ENCODE measurements at regions not wholly inside any gene's neighbourhood (a gene's known extent, or its start where the extent isn't known, plus 50 kb on each side); places are given as distances from the start of the nearest gene placed in this dataset.

DNA sequence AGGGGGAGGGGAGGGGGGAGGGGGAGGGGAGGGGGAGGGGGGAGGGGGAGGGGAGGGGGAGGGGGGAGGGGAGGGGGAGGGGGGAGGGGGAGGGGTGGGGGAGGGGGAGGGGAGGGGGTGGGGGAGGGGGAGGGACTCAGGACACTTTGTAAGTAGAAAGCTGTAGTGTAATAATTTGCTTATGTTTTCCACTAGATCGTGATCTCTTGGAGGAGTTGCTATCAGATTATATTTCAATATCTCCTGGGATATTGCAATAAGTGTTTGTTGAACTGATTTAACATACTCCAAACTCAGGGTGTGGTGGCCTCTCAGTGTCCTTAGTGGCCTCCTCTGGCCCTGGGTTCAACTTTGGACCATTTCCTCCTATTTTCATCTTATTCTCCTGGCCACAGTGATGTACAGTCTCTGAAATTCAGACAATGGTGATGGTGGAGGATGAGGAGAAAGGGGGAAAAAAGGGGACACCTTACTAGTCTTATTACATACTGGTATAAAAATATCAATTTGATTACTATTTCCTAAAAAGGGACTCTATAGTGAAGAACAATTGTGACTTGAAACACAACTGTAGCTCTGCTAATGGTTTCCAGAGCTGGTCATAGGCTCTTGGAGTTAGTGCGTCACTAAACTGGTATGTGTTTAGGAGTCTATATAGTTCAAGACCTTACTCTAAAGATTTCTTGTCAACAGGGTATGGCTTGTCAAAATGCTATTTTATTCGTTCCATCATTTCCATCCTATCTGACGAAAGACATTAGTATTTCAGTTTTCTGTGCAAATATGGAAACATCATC is 89.6 kb downstream of the DDX1 start:
- intact Hi-C loops (cut with micrococcal nuclease): no loop called here
- no peaks in the 10 kb centered on the region for H3K4me1 Mint-ChIP-seq (ENCODE audit: low read depth)
- DNase-seq (no peak), ATAC-seq (no peak)
- no peak overlapping the region for H3K4me3 Mint-ChIP-seq
- no peak for TF ChIP-seq CTCF (IDR thresholded peaks at IDR 0.05)
- no peaks in the 10 kb centered on the region for H3K27me3 Mint-ChIP-seq
- peaks cover 3% of the 10 kb centered on the region for H3K9me3 Mint-ChIP-seq
- ChIA-PET POLR2A (no interaction called here), CTCF (no interaction called here)
- H3K36me3 Mint-ChIP-seq (ENCODE audit: low read depth): no peaks in the 10 kb centered on the region
- no peak overlapping the region for H3K27ac Mint-ChIP-seq

DNA sequence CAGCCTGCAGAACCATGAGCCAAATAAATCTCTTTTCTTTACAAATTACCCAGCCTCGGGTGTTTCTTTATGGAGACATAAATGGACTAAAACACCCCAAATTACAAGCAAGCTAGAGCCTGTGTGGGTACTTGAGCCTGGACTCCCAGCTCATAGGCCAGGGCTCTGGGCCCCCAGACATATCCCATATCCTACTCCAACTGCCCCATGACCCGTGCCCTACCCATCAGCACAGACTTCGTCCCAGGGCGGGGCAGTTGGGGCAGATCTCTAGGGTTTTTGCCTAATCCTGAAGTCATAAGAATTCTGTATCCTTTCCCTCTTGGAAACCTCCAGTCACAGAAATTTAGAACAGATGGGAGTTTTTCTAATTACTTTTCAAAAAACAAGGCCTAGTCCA is 90.7 kb downstream of the DDX1 start:
- H3K4me3 Mint-ChIP-seq: no peak overlapping the region
- no peaks in the 10 kb centered on the region for H3K27me3 Mint-ChIP-seq
- no peak overlapping the region for H3K27ac Mint-ChIP-seq
- no peak for ATAC-seq
- no peaks in the 10 kb centered on the region for H3K4me1 Mint-ChIP-seq (ENCODE audit: low read depth)
- POLR2A ChIA-PET: no interaction called here
- peaks cover 3% of the 10 kb centered on the region for H3K9me3 Mint-ChIP-seq
- no peaks in the 10 kb centered on the region for H3K36me3 Mint-ChIP-seq (ENCODE audit: low read depth)
- DNase-seq: no peak
- intact Hi-C loops (cut with micrococcal nuclease): no loop called here
- CTCF ChIA-PET: interaction anchor here (1.0 kb wide), 1 partner anchor 46 kb away, joined by 3 read pairs; no protein-coding TSS in a partner anchor
- TF ChIP-seq CTCF (IDR thresholded peaks at IDR 0.05): no peak

DNA sequence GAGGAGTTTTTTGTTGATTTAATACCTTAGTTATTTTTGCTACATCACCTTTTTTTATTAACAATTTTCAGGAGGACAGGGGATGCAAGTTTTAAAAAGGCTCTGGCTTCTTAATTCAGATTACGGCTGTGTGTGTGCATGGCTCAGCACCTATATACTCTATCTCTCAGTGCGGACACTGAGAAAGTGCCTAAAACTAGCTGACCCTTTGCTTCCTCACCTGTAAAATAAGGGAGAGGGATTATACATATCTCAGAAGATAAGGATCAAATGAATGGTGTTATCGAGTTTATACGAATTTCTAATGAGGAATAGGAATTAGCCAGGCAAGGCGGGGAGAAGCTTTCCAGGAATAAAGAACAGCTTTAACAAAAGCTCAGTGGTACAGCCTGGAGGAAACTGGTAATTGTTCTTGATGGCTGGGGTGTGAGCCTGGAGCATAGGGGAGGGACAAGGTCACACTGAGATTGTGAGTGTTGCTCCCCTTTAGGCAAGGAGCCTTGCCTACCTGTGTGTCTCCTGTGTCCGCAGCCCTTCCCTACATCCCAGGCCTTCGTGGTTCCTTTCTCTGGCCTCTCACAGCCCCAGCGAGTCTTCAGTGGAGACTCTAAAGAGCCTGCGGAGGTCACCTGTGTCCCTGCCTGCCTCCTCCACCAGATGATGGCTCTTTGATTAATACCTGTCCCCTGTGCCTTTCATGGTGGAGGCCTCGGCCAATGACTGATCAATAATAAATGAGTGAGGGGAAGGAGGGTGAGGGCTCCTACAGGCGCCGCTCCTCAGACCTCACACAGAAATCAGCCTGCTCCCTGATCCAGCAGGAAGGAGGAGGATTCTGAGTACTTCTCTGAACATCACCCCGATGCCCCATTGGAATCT is 92.7 kb downstream of the DDX1 start:
- no peak for ATAC-seq
- intact Hi-C loops (cut with micrococcal nuclease): no loop called here
- CTCF ChIA-PET: no interaction called here

DNA sequence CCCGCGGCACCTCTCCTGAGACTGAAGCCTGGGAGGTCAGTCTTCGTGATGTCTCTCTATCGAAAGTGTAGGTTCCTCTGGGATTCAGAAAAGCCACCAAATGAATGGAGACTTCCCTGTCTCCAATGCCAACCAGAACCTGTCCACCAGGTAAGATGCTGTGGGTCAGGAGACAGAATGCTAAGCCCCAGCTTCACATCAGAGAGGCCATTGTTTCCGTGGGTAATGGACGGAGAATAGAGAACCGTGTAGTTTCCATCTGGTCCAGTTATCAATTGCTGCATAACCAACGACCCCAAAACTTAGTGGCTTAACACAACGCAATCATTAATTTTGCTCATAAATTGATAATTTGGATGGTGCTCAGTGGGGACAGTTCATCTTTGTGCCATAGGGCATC is 93.5 kb downstream of the DDX1 start:
- DNase-seq (no peak), ATAC-seq (no peak)
- no peaks in the 10 kb centered on the region for H3K4me1 Mint-ChIP-seq (ENCODE audit: low read depth)
- no peaks in the 10 kb centered on the region for H3K9me3 Mint-ChIP-seq
- peaks cover 6% of the 10 kb centered on the region for H3K27me3 Mint-ChIP-seq
- CTCF ChIA-PET: no interaction called here
- intact Hi-C loops (cut with micrococcal nuclease): no loop called here
- no peaks in the 10 kb centered on the region for H3K36me3 Mint-ChIP-seq (ENCODE audit: low read depth)
- no peak overlapping the region for H3K27ac Mint-ChIP-seq
- no peak overlapping the region for H3K4me3 Mint-ChIP-seq
- POLR2A ChIA-PET: no interaction called here
- TF ChIP-seq CTCF (IDR thresholded peaks at IDR 0.05): no peak

More for the DNA sequence above, 92.7 kb downstream of the DDX1 start:
- no peak for DNase-seq
- Mint-ChIP-seq H3K27ac (no peak overlapping the region), H3K4me3 (no peak overlapping the region), H3K4me1 (ENCODE audit: low read depth) (no peaks in the 10 kb centered on the region), H3K9me3 (peaks cover 3% of the 10 kb centered on the region), H3K27me3 (peaks cover 3% of the 10 kb centered on the region), H3K36me3 (ENCODE audit: low read depth) (no peaks in the 10 kb centered on the region)
- no peak for TF ChIP-seq CTCF (IDR thresholded peaks at IDR 0.05)
- POLR2A ChIA-PET: no interaction called here

DNA sequence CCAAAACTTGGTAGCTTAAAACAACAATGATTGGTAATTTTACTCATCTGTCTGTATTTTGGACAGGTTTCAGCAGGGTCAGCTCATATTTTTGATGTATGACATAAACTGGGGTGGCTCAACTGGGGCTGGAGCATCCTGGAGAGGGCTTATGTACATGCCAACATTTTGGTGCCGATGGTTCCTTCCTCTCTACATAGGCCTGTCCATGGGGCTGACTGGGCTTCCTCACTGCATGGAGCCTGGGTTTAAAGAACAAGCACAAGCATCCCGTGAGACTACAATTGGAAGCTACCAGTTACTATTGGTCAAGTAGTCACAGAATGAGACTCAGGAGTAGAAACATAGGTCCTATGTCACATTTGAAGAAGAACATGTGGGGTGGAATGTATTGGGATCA is 95.0 kb downstream of the DDX1 start:
- Mint-ChIP-seq H3K36me3 (ENCODE audit: low read depth) (no peaks in the 10 kb centered on the region), H3K27me3 (peaks cover 6% of the 10 kb centered on the region), H3K9me3 (no peaks in the 10 kb centered on the region), H3K27ac (no peak overlapping the region), H3K4me1 (ENCODE audit: low read depth) (no peaks in the 10 kb centered on the region), H3K4me3 (no peak overlapping the region)
- DNase-seq (no peak), ATAC-seq (no peak)
- TF ChIP-seq CTCF (IDR thresholded peaks at IDR 0.05): no peak
- intact Hi-C loops (cut with micrococcal nuclease): no loop called here
- POLR2A ChIA-PET: no interaction called here
- CTCF ChIA-PET: interaction anchor here (1.1 kb wide), 1 partner anchor 16 kb away, joined by 3 read pairs; no protein-coding TSS in a partner anchor

Measured in activated CD8-positive, alpha-beta T cell treated with anti-CD3 and anti-CD28 coated beads for 36 hours (primary cell).